Loucy (cell line): ENCODE measurements at regions not wholly inside any gene's neighbourhood (a gene's known extent, or its start where the extent isn't known, plus 50 kb on each side); places are given as distances from the start of the nearest gene placed in this dataset.

Source experiments
- H2AFZ ChIP-seq: fragments of 200-600 bp; sonication (generic); 2 replicates; pipeline ENCODE4 v1.6.0; 2016; ENCODE audit warnings: antibody characterized with exemption, mild to moderate bottlenecking, low read length, moderate library complexity
- H3F3A ChIP-seq: fragments of 200-600 bp; 2 replicates; pipeline ENCODE4 v1.6.0; 2016; ENCODE audit warnings: antibody characterized with exemption, low read depth, mild to moderate bottlenecking
- H3K27me3 ChIP-seq: fragments of 200-600 bp; sonication (generic); 2 replicates; pipeline ENCODE4 v1.6.1; 2014; ENCODE audit warnings: low read length, mild to moderate bottlenecking; ENCODE audit not compliant: insufficient read depth, poor library complexity, severe bottlenecking
- H3K36me3 ChIP-seq: fragments of 200-600 bp; sonication (generic); 2 replicates; pipeline ENCODE4 v1.6.1; 2016; ENCODE audit warnings: low read length; ENCODE audit not compliant: insufficient read depth
- H3K4me1 ChIP-seq: fragments of 200-600 bp; sonication (generic); 2 replicates; pipeline ENCODE4 v1.5.1; 2014; ENCODE audit warnings: low read length, mild to moderate bottlenecking; ENCODE audit not compliant: insufficient read depth, poor library complexity, severe bottlenecking
- H3K4me2 ChIP-seq: fragments of 200-600 bp; sonication (generic); 2 replicates; pipeline ENCODE4 v1.6.0; 2014; ENCODE audit warnings: antibody characterized with exemption, low read length, low read depth, mild to moderate bottlenecking; ENCODE audit not compliant: poor library complexity, severe bottlenecking
- H3K4me3 ChIP-seq: fragments of 200-600 bp; sonication (generic); 2 replicates; pipeline ENCODE4 v1.5.1; 2014; ENCODE audit warnings: low read length, mild to moderate bottlenecking, mixed read lengths; ENCODE audit not compliant: poor library complexity, severe bottlenecking
- H3K79me2 ChIP-seq: fragments of 200-600 bp; sonication (generic); 2 replicates; pipeline ENCODE4 v1.6.1; 2014; ENCODE audit warnings: low read length; ENCODE audit not compliant: insufficient read depth
- H3K9ac ChIP-seq: fragments of 200-600 bp; sonication (generic); 2 replicates; pipeline ENCODE4 v1.6.0; 2014; ENCODE audit warnings: mild to moderate bottlenecking, low read depth, low read length, moderate library complexity; ENCODE audit not compliant: poor library complexity, severe bottlenecking
- H3K9me2 ChIP-seq: fragments of 200-600 bp; sonication (generic); replicated peaks from 2 replicates; pipeline ENCODE4 v1.6.1; 2016; ENCODE audit warnings: low read depth, low read length, mixed read lengths
- H3K9me3 ChIP-seq: fragments of 200-600 bp; sonication (generic); 2 replicates; pipeline ENCODE4 v1.6.1; 2014; ENCODE audit warnings: mild to moderate bottlenecking, antibody characterized with exemption, low read length, low read depth; ENCODE audit not compliant: insufficient read depth
- H4K20me1 ChIP-seq: fragments of 200-600 bp; sonication (generic); 2 replicates; pipeline ENCODE4 v1.6.0; 2014; ENCODE audit warnings: antibody characterized with exemption, low read length, mild to moderate bottlenecking; ENCODE audit not compliant: insufficient read depth, poor library complexity, severe bottlenecking
- EZH2phosphoT487 ChIP-seq: fragments of 200-600 bp; IDR thresholded peaks from 2 replicates; pipeline ENCODE4 v1.6.1; 2018; ENCODE audit warnings: antibody characterized with exemption, mild to moderate bottlenecking, moderate library complexity, borderline replicate concordance
- TF ChIP-seq, protein P1 (sequence below): fragments of 200-600 bp; sonication (generic); conservative IDR thresholded peaks from 2 replicates; pipeline ENCODE4 v1.5.1; 2014; ENCODE audit warnings: mild to moderate bottlenecking, antibody characterized with exemption, low read length

DNA sequence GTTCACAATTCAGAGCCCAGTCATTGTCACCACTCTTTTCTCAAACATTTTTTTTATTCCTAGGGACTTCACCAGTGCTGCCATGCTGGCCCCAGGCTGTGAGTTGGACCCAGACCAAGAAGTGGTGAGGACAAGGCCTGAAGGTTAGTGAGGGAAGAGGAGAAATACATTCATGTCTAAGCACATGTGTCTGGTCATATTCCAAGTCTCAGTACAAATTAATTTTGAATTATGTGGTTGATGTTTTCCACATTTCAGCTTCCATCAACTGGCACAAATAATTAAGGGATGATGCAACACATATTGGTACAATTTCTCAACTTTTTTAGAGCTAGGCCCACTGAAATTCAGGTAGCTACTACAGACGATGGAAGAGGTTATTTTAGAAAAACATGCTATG lies 106.6 kb upstream of the UPP2 start:
- Histone ChIP-seq H3K36me3 (no peaks in the 10 kb centered on the region), H2AFZ (no peak overlapping the region)

DNA sequence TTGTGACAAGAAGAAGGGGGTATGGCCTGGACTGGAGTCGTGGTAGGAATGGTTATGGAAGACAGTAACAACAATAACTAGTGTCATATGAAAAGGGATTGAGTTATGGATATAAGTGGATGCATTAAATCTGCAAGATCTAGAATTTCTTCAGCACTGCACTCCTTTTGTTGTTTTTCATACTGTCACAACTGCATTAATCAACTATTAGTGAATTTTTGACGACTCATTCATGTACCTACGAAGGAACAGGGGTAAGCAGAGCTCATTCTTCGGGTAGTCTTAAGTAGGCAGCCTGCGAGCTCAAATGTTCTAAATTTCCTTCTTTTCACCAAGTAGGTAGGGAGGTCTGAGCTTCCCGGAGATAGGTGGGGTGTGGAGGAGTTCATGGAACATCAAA lies 109.7 kb upstream of the UPP2 start:
- no peak overlapping the region for H3K4me2 ChIP-seq
- no peaks in the 10 kb centered on the region for H3K9me2 ChIP-seq
- no peaks in the 10 kb centered on the region for H3K9me3 ChIP-seq
- no peak overlapping the region for H3K4me3 ChIP-seq
- no peaks in the 10 kb centered on the region for H3K79me2 ChIP-seq
- TF ChIP-seq, protein P1, sequence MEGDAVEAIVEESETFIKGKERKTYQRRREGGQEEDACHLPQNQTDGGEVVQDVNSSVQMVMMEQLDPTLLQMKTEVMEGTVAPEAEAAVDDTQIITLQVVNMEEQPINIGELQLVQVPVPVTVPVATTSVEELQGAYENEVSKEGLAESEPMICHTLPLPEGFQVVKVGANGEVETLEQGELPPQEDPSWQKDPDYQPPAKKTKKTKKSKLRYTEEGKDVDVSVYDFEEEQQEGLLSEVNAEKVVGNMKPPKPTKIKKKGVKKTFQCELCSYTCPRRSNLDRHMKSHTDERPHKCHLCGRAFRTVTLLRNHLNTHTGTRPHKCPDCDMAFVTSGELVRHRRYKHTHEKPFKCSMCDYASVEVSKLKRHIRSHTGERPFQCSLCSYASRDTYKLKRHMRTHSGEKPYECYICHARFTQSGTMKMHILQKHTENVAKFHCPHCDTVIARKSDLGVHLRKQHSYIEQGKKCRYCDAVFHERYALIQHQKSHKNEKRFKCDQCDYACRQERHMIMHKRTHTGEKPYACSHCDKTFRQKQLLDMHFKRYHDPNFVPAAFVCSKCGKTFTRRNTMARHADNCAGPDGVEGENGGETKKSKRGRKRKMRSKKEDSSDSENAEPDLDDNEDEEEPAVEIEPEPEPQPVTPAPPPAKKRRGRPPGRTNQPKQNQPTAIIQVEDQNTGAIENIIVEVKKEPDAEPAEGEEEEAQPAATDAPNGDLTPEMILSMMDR: no peak
- no peak for TF ChIP-seq EZH2phosphoT487
- H4K20me1 ChIP-seq: no peaks in the 10 kb centered on the region
- no peaks in the 10 kb centered on the region for H3K36me3 ChIP-seq
- no peaks in the 10 kb centered on the region for H3F3A ChIP-seq
- no peaks in the 10 kb centered on the region for H3K27me3 ChIP-seq
- H2AFZ ChIP-seq: no peak overlapping the region
- H3K4me1 ChIP-seq: no peaks in the 10 kb centered on the region
- H3K9ac ChIP-seq: no peak overlapping the region

More for the DNA sequence above, 106.6 kb upstream of the UPP2 start:
- no peaks in the 10 kb centered on the region for H3K27me3 ChIP-seq
- H3K4me1 ChIP-seq: no peaks in the 10 kb centered on the region
- no peak overlapping the region for H3K4me2 ChIP-seq
- no peaks in the 10 kb centered on the region for H4K20me1 ChIP-seq
- H3K9me2 ChIP-seq: no peaks in the 10 kb centered on the region
- no peak overlapping the region for H3K9ac ChIP-seq
- no peaks in the 10 kb centered on the region for H3F3A ChIP-seq
- no peaks in the 10 kb centered on the region for H3K9me3 ChIP-seq
- H3K4me3 ChIP-seq: no peak overlapping the region
- TF ChIP-seq EZH2phosphoT487: no peak
- TF ChIP-seq, protein P1: no peak
- no peaks in the 10 kb centered on the region for H3K79me2 ChIP-seq

DNA sequence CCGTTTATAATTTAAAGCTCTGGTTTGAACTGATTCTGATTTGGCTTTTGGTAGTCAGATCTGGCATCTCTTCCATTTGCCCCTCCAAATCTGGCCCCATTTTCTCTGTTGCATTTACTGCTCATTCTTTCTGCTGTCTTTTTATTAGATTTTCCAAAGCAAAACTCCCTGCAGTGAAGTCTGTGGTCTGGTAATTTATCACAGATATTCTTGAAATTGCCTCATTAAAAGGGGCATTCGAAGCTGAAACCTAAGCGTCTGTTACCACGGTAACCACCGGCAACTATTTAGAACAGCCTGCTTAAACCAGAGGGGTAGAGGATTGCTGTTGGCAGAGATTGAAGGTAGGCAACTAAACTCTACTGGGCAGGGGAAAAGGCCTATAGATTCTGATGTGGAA lies 111.5 kb upstream of the UPP2 start:
- Histone ChIP-seq H3F3A (no peaks in the 10 kb centered on the region), H3K9ac (no peak overlapping the region), H3K4me1 (no peaks in the 10 kb centered on the region), H3K9me3 (no peaks in the 10 kb centered on the region), H3K79me2 (no peaks in the 10 kb centered on the region), H3K9me2 (no peaks in the 10 kb centered on the region), H3K27me3 (no peaks in the 10 kb centered on the region), H3K36me3 (no peaks in the 10 kb centered on the region), H2AFZ (no peak overlapping the region), H3K4me3 (no peak overlapping the region), H4K20me1 (no peaks in the 10 kb centered on the region), H3K4me2 (no peak overlapping the region)
- TF ChIP-seq EZH2phosphoT487: no peak

DNA sequence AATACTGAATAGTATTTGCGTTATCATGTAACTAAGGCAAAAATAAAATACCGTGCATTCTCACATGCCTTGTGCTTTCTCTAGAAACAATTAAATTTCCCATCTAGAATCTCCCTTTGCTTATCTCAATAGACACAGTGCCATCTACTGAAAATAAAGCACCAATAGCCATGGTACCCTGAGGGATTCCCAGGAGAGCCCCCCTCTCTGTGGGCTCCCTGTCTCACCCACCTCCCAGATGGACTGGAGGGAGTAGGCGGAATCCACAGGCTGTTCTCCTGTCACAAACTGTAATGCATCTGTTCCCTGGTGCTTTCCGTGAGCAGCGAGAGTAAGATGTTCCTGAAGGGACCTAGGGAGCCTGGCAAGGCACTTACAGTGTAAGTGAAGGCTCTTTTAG lies 112.4 kb upstream of the UPP2 start:
- TF ChIP-seq EZH2phosphoT487: no peak
- TF ChIP-seq, protein P1: no peak
- Histone ChIP-seq H3K79me2 (no peaks in the 10 kb centered on the region), H3K36me3 (no peaks in the 10 kb centered on the region), H3K27me3 (no peaks in the 10 kb centered on the region), H3K9ac (no peak overlapping the region), H4K20me1 (no peaks in the 10 kb centered on the region), H3K4me1 (no peaks in the 10 kb centered on the region), H3K9me2 (no peaks in the 10 kb centered on the region), H3K9me3 (no peaks in the 10 kb centered on the region), H3F3A (no peaks in the 10 kb centered on the region), H3K4me2 (no peak overlapping the region), H2AFZ (no peak overlapping the region), H3K4me3 (no peak overlapping the region)
